Cardiac muscle cell (in vitro differentiated cells and primary cell): ENCODE measurements at regions not wholly inside any gene's neighbourhood (a gene's known extent, or its start where the extent isn't known, plus 50 kb on each side); places are given as distances from the start of the nearest gene placed in this dataset.

ENCODE experiments used
- DNase-seq, 2 donors: peaks; one replicate each; pipeline versions ENCODE4 v3.0.0 to v3.0.0-alpha.2; 2010 to 2017; ENCODE audit warnings: low read depth in 1 of 2, low spot score in 1 of 2
- H3K27ac ChIP-seq: fragments of 200-600 bp; sonication (generic); 2 replicates; pipeline ENCODE4 v1.5.1; 2016
- H3K27me3 ChIP-seq: fragments of 200-600 bp; sonication (generic); 2 replicates; pipeline ENCODE4 v1.6.0; 2016; ENCODE audit warnings: control low read depth
- H3K36me3 ChIP-seq: fragments of 200-600 bp; sonication (generic); 2 replicates; pipeline ENCODE4 v1.5.1; 2016; ENCODE audit warnings: control low read depth
- H3K4me1 ChIP-seq: fragments of 200-600 bp; sonication (generic); 2 replicates; pipeline ENCODE4 v1.8.1; 2017; ENCODE audit warnings: low read depth, mild to moderate bottlenecking, mixed run types
- H3K4me3 ChIP-seq: fragments of 200-600 bp; sonication (generic); 2 replicates; pipeline ENCODE4 v1.5.1; 2016; ENCODE audit warnings: mild to moderate bottlenecking
- H3K9me3 ChIP-seq: fragments of 200-600 bp; sonication (generic); 2 replicates; pipeline ENCODE4 v1.5.1; 2017; ENCODE audit warnings: low read depth, mild to moderate bottlenecking, control low read depth
- CTCF ChIP-seq: IDR thresholded peaks from 2 replicates; pipeline ENCODE4 v1.5.1; 2012; ENCODE audit warnings: low read depth, mild to moderate bottlenecking, low read length

- H3K36me3 ChIP-seq: no peaks in the 10 kb centered on the region
- no peak for DNase-seq
- no peak overlapping the region for H3K27ac ChIP-seq
- H3K27me3 ChIP-seq: no peaks in the 10 kb centered on the region
- no peak for TF ChIP-seq CTCF
- no peaks in the 10 kb centered on the region for H3K4me1 ChIP-seq
- no peak overlapping the region for H3K4me3 ChIP-seq
- no peaks in the 10 kb centered on the region for H3K9me3 ChIP-seq
Measured at GRCh38 chr6:94377835-94378234, 958.5 kb upstream of the EPHA7 start.

- no peaks in the 10 kb centered on the region for H3K36me3 ChIP-seq
- H3K9me3 ChIP-seq: no peaks in the 10 kb centered on the region
- no peak for TF ChIP-seq CTCF
- no peaks in the 10 kb centered on the region for H3K4me1 ChIP-seq
- no peak overlapping the region for H3K27ac ChIP-seq
- no peak overlapping the region for H3K4me3 ChIP-seq
- DNase-seq: no peak
- no peaks in the 10 kb centered on the region for H3K27me3 ChIP-seq
Measured at GRCh38 chr6:94376876-94377275, 957.5 kb upstream of the EPHA7 start.

- no peak for DNase-seq
- Histone ChIP-seq H3K4me1 (no peaks in the 10 kb centered on the region), H3K9me3 (no peaks in the 10 kb centered on the region), H3K4me3 (no peak overlapping the region), H3K36me3 (no peaks in the 10 kb centered on the region), H3K27me3 (no peaks in the 10 kb centered on the region), H3K27ac (no peak overlapping the region)
- TF ChIP-seq CTCF: no peak
Measured at GRCh38 chr6:94372229-94372628, 952.9 kb upstream of the EPHA7 start.

- H3K4me1 ChIP-seq: no peaks in the 10 kb centered on the region
- no peak for TF ChIP-seq CTCF
- H3K4me3 ChIP-seq: no peak overlapping the region
- H3K9me3 ChIP-seq: no peaks in the 10 kb centered on the region
- H3K27ac ChIP-seq: no peak overlapping the region
- H3K27me3 ChIP-seq: no peaks in the 10 kb centered on the region
- H3K36me3 ChIP-seq: no peaks in the 10 kb centered on the region
- DNase-seq: no peak
Measured at GRCh38 chr6:94367316-94367715, 948.0 kb upstream of the EPHA7 start.

- Histone ChIP-seq H3K27me3 (no peaks in the 10 kb centered on the region), H3K4me1 (no peaks in the 10 kb centered on the region), H3K9me3 (no peaks in the 10 kb centered on the region), H3K4me3 (no peak overlapping the region), H3K27ac (no peak overlapping the region), H3K36me3 (no peaks in the 10 kb centered on the region)
- DNase-seq: no peak
- TF ChIP-seq CTCF: no peak
Measured at GRCh38 chr6:94362061-94362864, 942.9 kb upstream of the EPHA7 start.
